ENCODE measurements at regions not wholly inside any gene's neighbourhood (a gene's known extent, or its start where the extent isn't known, plus 50 kb on each side); places are given as distances from the start of the nearest gene placed in this dataset.

GRCh38 chr3:81375921-81376320 is 385.5 kb downstream of the GBE1 start:
- no peak for TF ChIP-seq CTCF (IDR thresholded peaks at IDR 0.05; ENCODE audit: unreplicated experiment)
- Mint-ChIP-seq H3K4me1 (ENCODE audit: unreplicated experiment) (no peaks in the 10 kb centered on the region), H3K36me3 (ENCODE audit: low read depth, unreplicated experiment) (no peaks in the 10 kb centered on the region), H3K4me3 (ENCODE audit: unreplicated experiment) (no peak overlapping the region), H3K27ac (ENCODE audit: unreplicated experiment) (no peak overlapping the region), H3K9me3 (ENCODE audit: unreplicated experiment) (no peaks in the 10 kb centered on the region), H3K27me3 (ENCODE audit: unreplicated experiment) (peaks cover 1% of the 10 kb centered on the region)
- DNase-seq (ENCODE audit: low spot score), result no peak

GRCh38 chr3:81364411-81364810 is 397.0 kb downstream of the GBE1 start:
- Mint-ChIP-seq H3K27ac (ENCODE audit: unreplicated experiment) (peak overlapping the region; percentile 44), H3K36me3 (ENCODE audit: low read depth, unreplicated experiment) (no peaks in the 10 kb centered on the region), H3K27me3 (ENCODE audit: unreplicated experiment) (no peaks in the 10 kb centered on the region), H3K4me3 (ENCODE audit: unreplicated experiment) (no peak overlapping the region), H3K9me3 (ENCODE audit: unreplicated experiment) (no peaks in the 10 kb centered on the region), H3K4me1 (ENCODE audit: unreplicated experiment) (peaks cover 7% of the 10 kb centered on the region)
- no peak for DNase-seq (ENCODE audit: low spot score)
- TF ChIP-seq CTCF (IDR thresholded peaks at IDR 0.05; ENCODE audit: unreplicated experiment), result no peak

- Mint-ChIP-seq H3K4me3 (ENCODE audit: unreplicated experiment) (no peak overlapping the region), H3K27ac (ENCODE audit: unreplicated experiment) (peak overlapping the region; percentile 44), H3K36me3 (ENCODE audit: low read depth, unreplicated experiment) (no peaks in the 10 kb centered on the region), H3K9me3 (ENCODE audit: unreplicated experiment) (no peaks in the 10 kb centered on the region), H3K27me3 (ENCODE audit: unreplicated experiment) (no peaks in the 10 kb centered on the region), H3K4me1 (ENCODE audit: unreplicated experiment) (peaks cover 7% of the 10 kb centered on the region)
- no peak for TF ChIP-seq CTCF (IDR thresholded peaks at IDR 0.05; ENCODE audit: unreplicated experiment)
- no peak for DNase-seq (ENCODE audit: low spot score)
Observed at GRCh38 chr3:81363816-81364215, 397.6 kb downstream of the GBE1 start.

- no peak for TF ChIP-seq CTCF (IDR thresholded peaks at IDR 0.05; ENCODE audit: unreplicated experiment)
- Mint-ChIP-seq H3K4me1 (ENCODE audit: unreplicated experiment) (no peaks in the 10 kb centered on the region), H3K27ac (ENCODE audit: unreplicated experiment) (no peak overlapping the region), H3K4me3 (ENCODE audit: unreplicated experiment) (no peak overlapping the region), H3K36me3 (ENCODE audit: low read depth, unreplicated experiment) (no peaks in the 10 kb centered on the region), H3K9me3 (ENCODE audit: unreplicated experiment) (no peaks in the 10 kb centered on the region), H3K27me3 (ENCODE audit: unreplicated experiment) (no peaks in the 10 kb centered on the region)
- DNase-seq (ENCODE audit: low spot score), result no peak
Observed at GRCh38 chr3:81354119-81354518, 407.3 kb downstream of the GBE1 start.

- H3K4me3 Mint-ChIP-seq (ENCODE audit: unreplicated experiment), result no peak overlapping the region
- H3K4me1 Mint-ChIP-seq (ENCODE audit: unreplicated experiment), result no peaks in the 10 kb centered on the region
- DNase-seq (ENCODE audit: low spot score), result peak; percentile 24
- no peaks in the 10 kb centered on the region for H3K27me3 Mint-ChIP-seq (ENCODE audit: unreplicated experiment)
- no peaks in the 10 kb centered on the region for H3K9me3 Mint-ChIP-seq (ENCODE audit: unreplicated experiment)
- no peaks in the 10 kb centered on the region for H3K36me3 Mint-ChIP-seq (ENCODE audit: low read depth, unreplicated experiment)
- TF ChIP-seq CTCF (IDR thresholded peaks at IDR 0.05; ENCODE audit: unreplicated experiment), result no peak
- no peak overlapping the region for H3K27ac Mint-ChIP-seq (ENCODE audit: unreplicated experiment)
Observed at GRCh38 chr3:81352867-81353266, 408.6 kb downstream of the GBE1 start.

Measured in endothelial cell (in vitro differentiated cells).